ENCODE measurements at regions not wholly inside any gene's neighbourhood (a gene's known extent, or its start where the extent isn't known, plus 50 kb on each side); places are given as distances from the start of the nearest gene placed in this dataset.
"Not testable (repeated sequence)": the region's sequence is repeated elsewhere in the genome, so short reads cannot be mapped to it uniquely, and the experiment has no call there.

GRCh38 chr12:74015118-74015517 lies 522.5 kb upstream of the ATXN7L3B start:
- DNase-seq (no peak), ATAC-seq (ENCODE audit: poor library complexity) (no peak)
- Histone ChIP-seq H3K9me3 (ENCODE audit: control insufficient read depth in 1 of 2, insufficient read depth in 1 of 2, low read length in 2 of 2) (peaks cover 0 to 4% of the 10 kb centered on the region in 2 experiments), H3K27ac (ENCODE audit: low read depth in 1 of 2, low read length in 2 of 2) (no peak overlapping the region), H3K4me3 (ENCODE audit: low read length) (no peak overlapping the region), H3K36me3 (ENCODE audit: insufficient read depth, low read length) (no peaks in the 10 kb centered on the region), H3K4me1 (ENCODE audit: insufficient read depth, low read length) (no peaks in the 10 kb centered on the region), H3K27me3 (ENCODE audit: control insufficient read depth in 1 of 2, insufficient read depth in 2 of 2, low read length in 2 of 2) (no peaks in the 10 kb centered on the region)
- ChIA-PET CTCF (no interaction called here), POLR2A (no interaction called here)
- no peaks in the 10 kb centered on the region for H3K9me3 Mint-ChIP-seq
- intact Hi-C loops (cut with DNase I, micrococcal nuclease) = no loop called here
- no peak overlapping the region for H3K27ac Mint-ChIP-seq
- H3K36me3 Mint-ChIP-seq (ENCODE audit: low read depth) = no peaks in the 10 kb centered on the region
- no peaks in the 10 kb centered on the region for H3K27me3 Mint-ChIP-seq
- H3K4me1 Mint-ChIP-seq (ENCODE audit: low read depth) = no peaks in the 10 kb centered on the region
- H3K4me3 Mint-ChIP-seq = no peak overlapping the region
- TF ChIP-seq, protein P1, sequence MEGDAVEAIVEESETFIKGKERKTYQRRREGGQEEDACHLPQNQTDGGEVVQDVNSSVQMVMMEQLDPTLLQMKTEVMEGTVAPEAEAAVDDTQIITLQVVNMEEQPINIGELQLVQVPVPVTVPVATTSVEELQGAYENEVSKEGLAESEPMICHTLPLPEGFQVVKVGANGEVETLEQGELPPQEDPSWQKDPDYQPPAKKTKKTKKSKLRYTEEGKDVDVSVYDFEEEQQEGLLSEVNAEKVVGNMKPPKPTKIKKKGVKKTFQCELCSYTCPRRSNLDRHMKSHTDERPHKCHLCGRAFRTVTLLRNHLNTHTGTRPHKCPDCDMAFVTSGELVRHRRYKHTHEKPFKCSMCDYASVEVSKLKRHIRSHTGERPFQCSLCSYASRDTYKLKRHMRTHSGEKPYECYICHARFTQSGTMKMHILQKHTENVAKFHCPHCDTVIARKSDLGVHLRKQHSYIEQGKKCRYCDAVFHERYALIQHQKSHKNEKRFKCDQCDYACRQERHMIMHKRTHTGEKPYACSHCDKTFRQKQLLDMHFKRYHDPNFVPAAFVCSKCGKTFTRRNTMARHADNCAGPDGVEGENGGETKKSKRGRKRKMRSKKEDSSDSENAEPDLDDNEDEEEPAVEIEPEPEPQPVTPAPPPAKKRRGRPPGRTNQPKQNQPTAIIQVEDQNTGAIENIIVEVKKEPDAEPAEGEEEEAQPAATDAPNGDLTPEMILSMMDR (IDR thresholded peaks at IDR 0.05) = no peak

GRCh38 chr12:74016324-74016723 lies 521.3 kb upstream of the ATXN7L3B start:
- POLR2A ChIA-PET; intact Hi-C loops (cut with DNase I, micrococcal nuclease); H3K27me3 ChIP-seq (ENCODE audit: control insufficient read depth in 1 of 2, insufficient read depth in 2 of 2, low read length in 2 of 2); H3K27me3 Mint-ChIP-seq; H3K4me1 ChIP-seq (ENCODE audit: insufficient read depth, low read length); H3K4me3 Mint-ChIP-seq; H3K27ac ChIP-seq (ENCODE audit: low read depth in 1 of 2, low read length in 2 of 2); H3K36me3 Mint-ChIP-seq (ENCODE audit: low read depth); H3K9me3 Mint-ChIP-seq; H3K4me1 Mint-ChIP-seq (ENCODE audit: low read depth); H3K4me3 ChIP-seq (ENCODE audit: low read length); DNase-seq; H3K36me3 ChIP-seq (ENCODE audit: insufficient read depth, low read length); H3K9me3 ChIP-seq (ENCODE audit: control insufficient read depth in 1 of 2, insufficient read depth in 1 of 2, low read length in 2 of 2); ATAC-seq (ENCODE audit: poor library complexity); H3K27ac Mint-ChIP-seq: not testable (repeated sequence)
- CTCF ChIA-PET = interaction anchor here (0.6 kb wide), 1 partner anchor 173 kb away, joined by 3 read pairs; no protein-coding TSS in a partner anchor

- no peak overlapping the region for H3K27ac ChIP-seq (ENCODE audit: low read depth in 1 of 2, low read length in 2 of 2)
- Mint-ChIP-seq H3K36me3 (ENCODE audit: low read depth) (no peaks in the 10 kb centered on the region), H3K4me3 (no peak overlapping the region), H3K27me3 (no peaks in the 10 kb centered on the region), H3K9me3 (no peaks in the 10 kb centered on the region), H3K27ac (no peak overlapping the region), H3K4me1 (ENCODE audit: low read depth) (no peaks in the 10 kb centered on the region)
- intact Hi-C loops (cut with DNase I, micrococcal nuclease) = no loop called here
- DNase-seq (no peak), ATAC-seq (ENCODE audit: poor library complexity) (no peak)
- TF ChIP-seq, protein P1 (IDR thresholded peaks at IDR 0.05) = no peak
- H3K27me3 ChIP-seq (ENCODE audit: control insufficient read depth in 1 of 2, insufficient read depth in 2 of 2, low read length in 2 of 2) = no peaks in the 10 kb centered on the region
- no peaks in the 10 kb centered on the region for H3K4me1 ChIP-seq (ENCODE audit: insufficient read depth, low read length)
- POLR2A ChIA-PET = no interaction called here
- no peaks in the 10 kb centered on the region for H3K36me3 ChIP-seq (ENCODE audit: insufficient read depth, low read length)
- H3K4me3 ChIP-seq (ENCODE audit: low read length) = no peak overlapping the region
- CTCF ChIA-PET = no interaction called here
- H3K9me3 ChIP-seq (ENCODE audit: control insufficient read depth in 1 of 2, insufficient read depth in 1 of 2, low read length in 2 of 2) = peaks cover 0 to 4% of the 10 kb centered on the region in 2 experiments
These were observed 518.8 kb upstream of the ATXN7L3B start for GRCh38 chr12:74018849-74019248.

GRCh38 chr12:74021937-74022336 lies 515.7 kb upstream of the ATXN7L3B start:
- H3K9me3 Mint-ChIP-seq = no peaks in the 10 kb centered on the region
- no peak overlapping the region for H3K4me3 ChIP-seq (ENCODE audit: low read length)
- no peak overlapping the region for H3K4me3 Mint-ChIP-seq
- H3K27me3 ChIP-seq (ENCODE audit: control insufficient read depth in 1 of 2, insufficient read depth in 2 of 2, low read length in 2 of 2) = no peaks in the 10 kb centered on the region
- H3K27me3 Mint-ChIP-seq = no peaks in the 10 kb centered on the region
- ChIA-PET POLR2A (no interaction called here), CTCF (no interaction called here)
- H3K36me3 ChIP-seq (ENCODE audit: insufficient read depth, low read length) = no peaks in the 10 kb centered on the region
- no peaks in the 10 kb centered on the region for H3K36me3 Mint-ChIP-seq (ENCODE audit: low read depth)
- H3K27ac Mint-ChIP-seq = no peak overlapping the region
- H3K4me1 ChIP-seq (ENCODE audit: insufficient read depth, low read length) = no peaks in the 10 kb centered on the region
- H3K9me3 ChIP-seq (ENCODE audit: control insufficient read depth in 1 of 2, insufficient read depth in 1 of 2, low read length in 2 of 2) = no peaks in the 10 kb centered on the region
- DNase-seq = peak in 3 of 14 experiments; percentile 2 to 7 (median 3)
- H3K27ac ChIP-seq (ENCODE audit: low read depth in 1 of 2, low read length in 2 of 2) = no peak overlapping the region
- intact Hi-C loops (cut with DNase I, micrococcal nuclease) = loop anchor here in 1 of 2 experiments (5.0 kb wide), 1 partner anchor 515 kb away; the partner anchor contains the start of gene ATXN7L3B
- TF ChIP-seq, protein P1 (IDR thresholded peaks at IDR 0.05) = peak; percentile 15
- no peak for ATAC-seq (ENCODE audit: poor library complexity)
- H3K4me1 Mint-ChIP-seq (ENCODE audit: low read depth) = no peaks in the 10 kb centered on the region
